22Rv1 (cell line): ENCODE measurements at regions not wholly inside any gene's neighbourhood (a gene's known extent, or its start where the extent isn't known, plus 50 kb on each side); places are given as distances from the start of the nearest gene placed in this dataset.

Experiments used
- ZFX ChIP-seq: fragments of 450-650 bp; IDR thresholded peaks from 2 replicates; pipeline ENCODE4 v1.6.1; 2017; ENCODE audit warnings: antibody characterized with exemption, borderline replicate concordance
- TF ChIP-seq, protein P1 (sequence below): fragments of 450-650 bp; IDR thresholded peaks from 2 replicates; pipeline ENCODE4 v1.5.1; 2017; ENCODE audit warnings: mild to moderate bottlenecking

DNA sequence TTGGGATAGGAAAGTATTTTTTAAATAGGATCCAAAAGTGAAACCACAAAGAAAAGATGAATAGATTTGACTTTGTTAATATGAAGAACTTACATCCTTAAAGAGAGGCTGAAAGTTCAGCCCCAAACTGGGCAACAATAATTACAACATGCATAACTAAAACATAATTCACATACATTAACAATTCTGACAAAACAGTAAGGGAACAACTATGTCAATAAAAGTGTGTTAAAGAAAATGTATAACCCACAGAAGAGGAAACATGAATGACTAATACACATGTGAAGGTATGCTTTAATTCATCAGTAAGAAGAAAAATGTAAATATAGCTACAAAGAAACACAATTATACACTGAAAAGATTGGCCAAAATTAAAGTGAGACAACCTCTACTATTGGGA, 1597.6 kb upstream of the MIR17HG start:
- TF ChIP-seq, protein P1, sequence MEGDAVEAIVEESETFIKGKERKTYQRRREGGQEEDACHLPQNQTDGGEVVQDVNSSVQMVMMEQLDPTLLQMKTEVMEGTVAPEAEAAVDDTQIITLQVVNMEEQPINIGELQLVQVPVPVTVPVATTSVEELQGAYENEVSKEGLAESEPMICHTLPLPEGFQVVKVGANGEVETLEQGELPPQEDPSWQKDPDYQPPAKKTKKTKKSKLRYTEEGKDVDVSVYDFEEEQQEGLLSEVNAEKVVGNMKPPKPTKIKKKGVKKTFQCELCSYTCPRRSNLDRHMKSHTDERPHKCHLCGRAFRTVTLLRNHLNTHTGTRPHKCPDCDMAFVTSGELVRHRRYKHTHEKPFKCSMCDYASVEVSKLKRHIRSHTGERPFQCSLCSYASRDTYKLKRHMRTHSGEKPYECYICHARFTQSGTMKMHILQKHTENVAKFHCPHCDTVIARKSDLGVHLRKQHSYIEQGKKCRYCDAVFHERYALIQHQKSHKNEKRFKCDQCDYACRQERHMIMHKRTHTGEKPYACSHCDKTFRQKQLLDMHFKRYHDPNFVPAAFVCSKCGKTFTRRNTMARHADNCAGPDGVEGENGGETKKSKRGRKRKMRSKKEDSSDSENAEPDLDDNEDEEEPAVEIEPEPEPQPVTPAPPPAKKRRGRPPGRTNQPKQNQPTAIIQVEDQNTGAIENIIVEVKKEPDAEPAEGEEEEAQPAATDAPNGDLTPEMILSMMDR: no peak
- no peak for TF ChIP-seq ZFX
